Stomach (tissue), 8 donors: ENCODE measurements at regions not wholly inside any gene's neighbourhood (a gene's known extent, or its start where the extent isn't known, plus 50 kb on each side); places are given as distances from the start of the nearest gene placed in this dataset.

Experiments used
- DNase-seq, 2 donors: peaks; one replicate each; pipeline versions ENCODE4 v3.0.0 to v3.0.0-alpha.2; 2013 to 2019
- H3K27ac ChIP-seq, 5 donors: fragments of 200-600 bp in 4 of 5; sonication (generic) in 4 of 5; one replicate each; pipeline ENCODE4 v1.5.1; 2013 to 2019; ENCODE audit warnings: mild to moderate bottlenecking in 1 of 5, moderate library complexity in 1 of 5
- H3K27me3 ChIP-seq, 3 donors: fragments of 200-600 bp; sonication (generic); one replicate each; pipeline ENCODE4 v1.5.1; 2017 to 2019; ENCODE audit warnings: mixed run types in 1 of 3
- H3K36me3 ChIP-seq, 4 donors: fragments of 200-600 bp; sonication (generic); 1 replicate in 3 of 4; 2 replicates in 1 of 4; pipeline ENCODE4 v1.5.1; 2016 to 2019
- H3K4me1 ChIP-seq, 4 donors: fragments of 200-600 bp; sonication (generic); one replicate each; pipeline ENCODE4 v1.5.1; 2016 to 2019
- H3K4me3 ChIP-seq, 4 donors: fragments of 200-600 bp; sonication (generic) in 3 of 4; one replicate each; pipeline ENCODE4 v1.5.1; 2016 to 2019; ENCODE audit warnings: mild to moderate bottlenecking in 1 of 4
- H3K9me3 ChIP-seq, 4 donors: fragments of 200-600 bp; sonication (generic); one replicate each; pipeline ENCODE4 v1.5.1; 2016 to 2019
- CTCF ChIP-seq, 7 experiments: fragments of 450-650 bp in 4 of 7; fragments of 200-600 bp in 3 of 7; sonication (generic) in 3 of 7; IDR thresholded peaks; one replicate each; pipeline ENCODE4 v1.5.1; 2016 to 2019; ENCODE audit warnings: antibody characterized with exemption in 7 of 7, control low read depth in 2 of 7, mild to moderate bottlenecking in 1 of 7
- EP300 ChIP-seq: sonication (generic); formaldehyde crosslinking; IDR thresholded peaks from one replicate; pipeline ENCODE4 v1.6.1; 2017; ENCODE audit warnings: antibody characterized with exemption
- POLR2A ChIP-seq, 4 donors: fragments of 450-650 bp; IDR thresholded peaks; one replicate each; pipeline ENCODE4 v1.6.1; 2016; ENCODE audit warnings: antibody characterized with exemption in 4 of 4, control low read depth in 2 of 4, mild to moderate bottlenecking in 1 of 4, moderate library complexity in 1 of 4
- POLR2AphosphoS5 ChIP-seq, 3 donors: sonication (generic); formaldehyde crosslinking; IDR thresholded peaks; one replicate each; pipeline ENCODE4 v1.6.1; 2016; ENCODE audit warnings: antibody characterized with exemption in 3 of 3
- WGBS, 5 donors: extraction: QIAGEN DNeasy Blood & Tissue Kit in 3 of 5; methylation state at CpG; one replicate each; pipeline versions ENCODE4 v1.1.5 to v1.1.7; 2013 to 2018; 5-methylcytosine and 5-hydroxymethylcytosine counted together
- intact Hi-C: fragments of 100-400 bp; cut with DNase I; formaldehyde crosslinking; loops from one replicate; pipeline ENCODE4 v1.15.1; 2023; ENCODE audit warnings: low total_unique reads
- donor health status: healthy with polysubstance abuse.
- donor health status: Bipolar disorder and iron deficiency.
- donor health status: healthy.

- TF ChIP-seq EP300 (no peak), POLR2AphosphoS5 (IDR thresholded peaks at IDR 0.05) (no peak), POLR2A (IDR thresholded peaks at IDR 0.05) (no peak), CTCF (IDR thresholded peaks at IDR 0.05) (no peak)
- Histone ChIP-seq H3K4me3 (no peak overlapping the region), H3K9me3 (no peaks in the 10 kb centered on the region), H3K27me3 (no peaks in the 10 kb centered on the region), H3K4me1 (no peaks in the 10 kb centered on the region), H3K27ac (no peak overlapping the region), H3K36me3 (no peaks in the 10 kb centered on the region)
- intact Hi-C loops, result no loop called here
- peak in 1 of 2 donors; percentile 44 for DNase-seq
- WGBS, 5 donors, result 80 to 94% (median 86%) methylated on average over 2 of the region's 2 CpGs
These were observed 182.9 kb upstream of the TNC start for GRCh38 chr9:115300874-115301273.

GRCh38 chr9:115301581-115301980 lies 183.6 kb upstream of the TNC start:
- H3K27ac ChIP-seq, result no peak overlapping the region
- H3K36me3 ChIP-seq, result no peaks in the 10 kb centered on the region
- TF ChIP-seq POLR2AphosphoS5 (IDR thresholded peaks at IDR 0.05) (no peak), POLR2A (IDR thresholded peaks at IDR 0.05) (no peak), EP300 (no peak), CTCF (IDR thresholded peaks at IDR 0.05) (no peak)
- no peak overlapping the region for H3K4me3 ChIP-seq
- no peaks in the 10 kb centered on the region for H3K4me1 ChIP-seq
- intact Hi-C loops, result no loop called here
- WGBS, 5 donors, result 76 to 83% (median 79%) methylated on average over 5 of the region's 5 CpGs
- no peaks in the 10 kb centered on the region for H3K9me3 ChIP-seq
- no peaks in the 10 kb centered on the region for H3K27me3 ChIP-seq
- no peak for DNase-seq

- H3K4me1 ChIP-seq, result no peaks in the 10 kb centered on the region
- H3K27ac ChIP-seq, result no peak overlapping the region
- H3K36me3 ChIP-seq, result no peaks in the 10 kb centered on the region
- 41 to 70% (median 49%) methylated on average over 3 of the region's 3 CpGs for WGBS, 5 donors
- no peak for TF ChIP-seq POLR2AphosphoS5 (IDR thresholded peaks at IDR 0.05)
- no peak for TF ChIP-seq CTCF (IDR thresholded peaks at IDR 0.05)
- no peak for TF ChIP-seq POLR2A (IDR thresholded peaks at IDR 0.05)
- TF ChIP-seq EP300, result no peak
- no peaks in the 10 kb centered on the region for H3K27me3 ChIP-seq
- H3K9me3 ChIP-seq, result no peaks in the 10 kb centered on the region
- no peak for DNase-seq
- no peak overlapping the region for H3K4me3 ChIP-seq
- intact Hi-C loops, result no loop called here
These were observed 187.6 kb upstream of the TNC start for GRCh38 chr9:115305543-115305942.

GRCh38 chr9:115306865-115307264 lies 188.9 kb upstream of the TNC start:
- no peaks in the 10 kb centered on the region for H3K27me3 ChIP-seq
- WGBS, 5 donors, result 76 to 82% (median 78%) methylated on average over 2 of the region's 2 CpGs
- TF ChIP-seq CTCF (IDR thresholded peaks at IDR 0.05) (no peak), EP300 (no peak), POLR2A (IDR thresholded peaks at IDR 0.05) (no peak), POLR2AphosphoS5 (IDR thresholded peaks at IDR 0.05) (no peak)
- no peaks in the 10 kb centered on the region for H3K4me1 ChIP-seq
- intact Hi-C loops, result no loop called here
- H3K27ac ChIP-seq, result no peak overlapping the region
- no peaks in the 10 kb centered on the region for H3K36me3 ChIP-seq
- no peaks in the 10 kb centered on the region for H3K9me3 ChIP-seq
- no peak for DNase-seq
- H3K4me3 ChIP-seq, result no peak overlapping the region
